ENCODE measurements at regions not wholly inside any gene's neighbourhood (a gene's known extent, or its start where the extent isn't known, plus 50 kb on each side); places are given as distances from the start of the nearest gene placed in this dataset.

DNA sequence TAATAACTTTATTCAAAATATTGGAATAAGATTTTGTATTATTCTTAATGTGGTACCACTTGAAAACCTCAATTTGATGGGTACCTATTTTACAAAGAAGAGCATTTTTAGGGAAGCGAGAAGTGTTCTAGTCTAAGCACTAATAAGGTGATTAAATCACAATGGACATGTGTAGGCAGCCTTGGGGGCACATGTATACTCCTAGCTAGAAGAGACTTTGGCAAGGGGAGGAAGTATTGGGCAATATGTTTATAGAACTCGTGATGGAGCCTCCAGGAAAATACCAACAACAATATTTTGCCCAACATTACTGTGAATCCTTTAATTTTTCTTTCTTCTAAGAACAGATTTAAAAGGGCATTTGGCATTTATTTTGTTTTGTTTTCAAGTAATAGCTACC lies 280.3 kb downstream of the ADAMTS20 start:
- H3K4me3 ChIP-seq, result no peak overlapping the region
- no peak for ATAC-seq
- H3K27me3 ChIP-seq (ENCODE audit: insufficient read depth in 3 of 3, low read length in 2 of 3), result no peaks in the 10 kb centered on the region
- no peaks in the 10 kb centered on the region for H3K9me3 ChIP-seq
- TF ChIP-seq CTCF (IDR thresholded peaks at IDR 0.05), result no peak
- no peaks in the 10 kb centered on the region for H3K36me3 ChIP-seq (ENCODE audit: insufficient read depth in 1 of 2, low read depth in 1 of 2)
- no peak overlapping the region for H3K27ac ChIP-seq
- H3K4me1 ChIP-seq, result no peaks in the 10 kb centered on the region
- DNase-seq, result no peak
- 57 to 67% (median 59%) methylated on average over 2 of the region's 2 CpGs for WGBS, 3 donors
- intact Hi-C loops (cut with DNase I), result no loop called here

DNA sequence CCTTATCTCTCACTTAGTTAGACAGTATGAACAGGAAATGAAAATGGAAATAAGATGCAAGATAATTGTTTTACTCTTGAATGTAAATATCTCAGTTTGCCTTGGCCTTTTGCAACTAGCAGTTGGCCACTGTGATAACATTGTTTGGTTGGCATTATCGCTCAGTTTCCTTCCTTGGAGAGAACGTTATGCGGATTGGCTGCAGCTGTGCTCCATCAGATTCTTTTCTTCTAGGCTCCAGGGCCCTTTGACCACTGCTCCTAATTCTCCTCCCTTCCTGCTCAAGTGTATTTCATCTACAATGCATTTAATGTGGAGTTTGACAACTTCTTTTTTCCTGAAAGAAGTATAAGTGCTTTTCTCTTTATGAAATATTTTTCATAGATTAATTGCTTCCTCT lies 284.2 kb downstream of the ADAMTS20 start:
- H3K27me3 ChIP-seq (ENCODE audit: insufficient read depth in 3 of 3, low read length in 2 of 3), result no peaks in the 10 kb centered on the region
- H3K4me1 ChIP-seq, result no peaks in the 10 kb centered on the region
- H3K27ac ChIP-seq, result no peak overlapping the region
- H3K4me3 ChIP-seq, result no peak overlapping the region
- intact Hi-C loops (cut with DNase I), result no loop called here
- TF ChIP-seq CTCF (IDR thresholded peaks at IDR 0.05), result no peak
- no peaks in the 10 kb centered on the region for H3K36me3 ChIP-seq (ENCODE audit: insufficient read depth in 1 of 2, low read depth in 1 of 2)
- no peaks in the 10 kb centered on the region for H3K9me3 ChIP-seq
- ATAC-seq (no peak), DNase-seq (no peak)
- whole genome bisulfite sequencing, 3 donors, result 45 to 52% (median 48%) methylated on average over 3 of the region's 3 CpGs

DNA sequence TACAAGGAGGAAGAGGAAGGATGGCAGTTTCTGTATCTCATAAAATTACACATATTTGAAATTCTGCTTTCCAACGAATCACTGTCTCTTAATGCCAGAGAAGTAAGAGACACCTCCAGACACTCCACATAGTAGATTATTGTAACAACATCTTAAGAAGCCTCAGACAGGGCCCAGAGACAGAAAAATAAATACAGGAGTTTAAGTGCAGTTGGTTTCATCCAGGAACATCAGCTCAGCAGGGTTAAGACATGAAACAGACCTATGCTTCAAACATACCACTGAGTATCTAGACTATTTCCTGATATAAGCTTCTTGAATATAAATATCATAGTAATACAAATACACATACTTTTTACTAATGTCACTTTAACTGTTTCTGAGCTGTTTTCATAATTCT lies 290.3 kb downstream of the ADAMTS20 start:
- intact Hi-C loops (cut with DNase I), result no loop called here
- no peak for DNase-seq
- no peaks in the 10 kb centered on the region for H3K36me3 ChIP-seq (ENCODE audit: insufficient read depth in 1 of 2, low read depth in 1 of 2)
- WGBS, 3 donors, result 39 to 57% (median 49%) methylated on average over 1 of the region's 1 CpG
- H3K27me3 ChIP-seq (ENCODE audit: insufficient read depth in 3 of 3, low read length in 2 of 3), result no peaks in the 10 kb centered on the region
- no peaks in the 10 kb centered on the region for H3K4me1 ChIP-seq
- no peak overlapping the region for H3K27ac ChIP-seq
- H3K4me3 ChIP-seq, result no peak overlapping the region
- no peak for TF ChIP-seq CTCF (IDR thresholded peaks at IDR 0.05)
- no peaks in the 10 kb centered on the region for H3K9me3 ChIP-seq
- no peak for ATAC-seq

GRCh38 chr12:43255522-43256111 lies 296.4 kb downstream of the ADAMTS20 start:
- Histone ChIP-seq H3K4me3 (no peak overlapping the region), H3K27ac (no peak overlapping the region), H3K36me3 (ENCODE audit: insufficient read depth in 1 of 2, low read depth in 1 of 2) (no peaks in the 10 kb centered on the region), H3K4me1 (no peaks in the 10 kb centered on the region), H3K9me3 (no peaks in the 10 kb centered on the region), H3K27me3 (ENCODE audit: insufficient read depth in 3 of 3, low read length in 2 of 3) (no peaks in the 10 kb centered on the region)
- no peak for ATAC-seq
- no peak for DNase-seq
- intact Hi-C loops (cut with DNase I), result no loop called here
- TF ChIP-seq CTCF (IDR thresholded peaks at IDR 0.05), result no peak

- DNase-seq (no peak), ATAC-seq (no peak)
- Histone ChIP-seq H3K27ac (no peak overlapping the region), H3K27me3 (ENCODE audit: insufficient read depth in 3 of 3, low read length in 2 of 3) (no peaks in the 10 kb centered on the region), H3K9me3 (no peaks in the 10 kb centered on the region), H3K4me1 (no peaks in the 10 kb centered on the region), H3K36me3 (ENCODE audit: insufficient read depth in 1 of 2, low read depth in 1 of 2) (no peaks in the 10 kb centered on the region), H3K4me3 (no peak overlapping the region)
- no peak for TF ChIP-seq CTCF (IDR thresholded peaks at IDR 0.05)
- 94 to 97% (median 96%) methylated on average over 1 of the region's 1 CpG for WGBS, 3 donors
- intact Hi-C loops (cut with DNase I), result no loop called here
These were observed 299.4 kb downstream of the ADAMTS20 start for GRCh38 chr12:43252585-43252984.
